Memory B cell (primary cell): ENCODE measurements at regions not wholly inside any gene's neighbourhood (a gene's known extent, or its start where the extent isn't known, plus 50 kb on each side); places are given as distances from the start of the nearest gene placed in this dataset.
A peak's percentile ranks its signal among the peaks of the same experiment; 100 is the strongest.

ENCODE experiments used
- ATAC-seq: fragments of 150-1000 bp; cut with Tn5 transposase; 2 replicates; pipeline ENCODE4 v1.10.0; 2021; ENCODE audit warnings: low read depth, mild to moderate bottlenecking, moderate library complexity
- DNase-seq, 2 donors: peaks; one replicate each; pipeline ENCODE4 v3.0.0; 2022; ENCODE audit warnings: low spot score in 2 of 2
- H3K27ac Mint-ChIP-seq: one replicate; pipeline ENCODE4 v1.8.0; 2022; ENCODE audit warnings: mild to moderate bottlenecking, moderate library complexity, mixed read lengths
- H3K27me3 Mint-ChIP-seq: one replicate; pipeline ENCODE4 v1.8.0; 2022; ENCODE audit warnings: mixed read lengths
- H3K36me3 Mint-ChIP-seq: one replicate; pipeline ENCODE4 v1.8.0; 2022; ENCODE audit warnings: mild to moderate bottlenecking, mixed read lengths
- H3K4me1 Mint-ChIP-seq: one replicate; pipeline ENCODE4 v1.8.0; 2022; ENCODE audit warnings: mixed read lengths
- H3K4me3 Mint-ChIP-seq: one replicate; pipeline ENCODE4 v1.8.0; 2022; ENCODE audit warnings: mild to moderate bottlenecking, moderate library complexity, mixed read lengths
- H3K9me3 Mint-ChIP-seq: one replicate; pipeline ENCODE4 v1.8.0; 2022; ENCODE audit warnings: mixed read lengths

DNA sequence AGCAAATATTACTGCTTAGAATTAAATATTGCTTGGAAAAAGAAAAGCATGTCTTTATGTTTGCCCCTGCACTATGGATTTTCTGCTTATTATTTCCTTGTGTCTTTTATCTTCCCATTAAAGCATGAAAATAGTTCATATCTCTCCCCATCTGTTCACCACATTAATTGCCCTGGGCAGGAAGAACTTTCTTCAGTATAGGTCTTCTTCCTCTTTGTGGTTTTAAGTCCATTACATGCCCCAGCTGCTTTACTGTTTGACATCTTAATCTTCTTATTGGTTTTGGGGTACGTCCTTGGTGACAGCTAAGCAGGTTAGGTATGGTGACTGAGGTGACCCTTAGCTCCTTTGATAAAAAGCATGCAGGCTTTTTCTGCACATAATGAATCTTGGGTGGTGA lies 157.3 kb downstream of the AASDH start:
- Mint-ChIP-seq H3K4me1 (peaks cover 7% of the 10 kb centered on the region), H3K9me3 (peaks cover 5% of the 10 kb centered on the region), H3K27me3 (no peaks in the 10 kb centered on the region), H3K4me3 (no peak overlapping the region), H3K36me3 (no peaks in the 10 kb centered on the region), H3K27ac (peak overlapping the region; percentile 29)
- no peak for ATAC-seq
- DNase-seq = no peak

GRCh38 chr4:56227301-56227835 lies 159.9 kb downstream of the AASDH start:
- H3K27me3 Mint-ChIP-seq = no peaks in the 10 kb centered on the region
- peaks cover 5% of the 10 kb centered on the region for H3K9me3 Mint-ChIP-seq
- DNase-seq (no peak), ATAC-seq (no peak)
- no peak overlapping the region for H3K4me3 Mint-ChIP-seq
- H3K36me3 Mint-ChIP-seq = no peaks in the 10 kb centered on the region
- H3K4me1 Mint-ChIP-seq = peaks cover 7% of the 10 kb centered on the region
- H3K27ac Mint-ChIP-seq = no peak overlapping the region

DNA sequence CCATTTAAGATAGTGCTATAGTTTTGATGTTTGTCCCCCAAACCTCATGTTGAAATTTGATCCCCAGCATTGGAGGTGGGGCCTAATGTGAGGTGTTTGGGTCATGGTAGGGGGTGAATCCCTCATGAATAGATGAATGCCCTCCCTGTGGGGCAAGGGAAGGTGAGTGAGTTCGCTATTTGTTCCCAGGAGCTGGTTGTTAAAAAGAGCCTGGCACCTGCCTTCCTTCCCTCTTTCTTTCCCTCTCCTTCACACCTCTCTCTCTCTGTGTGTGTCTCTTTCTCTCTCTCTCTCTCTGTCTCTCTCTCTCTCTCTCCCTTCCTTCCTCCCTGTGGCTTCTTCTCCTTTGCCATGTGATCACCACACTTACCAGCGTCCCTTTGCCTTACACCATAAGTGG lies 160.7 kb downstream of the AASDH start:
- H3K27ac Mint-ChIP-seq = no peak overlapping the region
- H3K36me3 Mint-ChIP-seq = no peaks in the 10 kb centered on the region
- H3K9me3 Mint-ChIP-seq = peaks cover 5% of the 10 kb centered on the region
- peaks cover 7% of the 10 kb centered on the region for H3K4me1 Mint-ChIP-seq
- no peak for DNase-seq
- no peak overlapping the region for H3K4me3 Mint-ChIP-seq
- no peaks in the 10 kb centered on the region for H3K27me3 Mint-ChIP-seq
- ATAC-seq = no peak

DNA sequence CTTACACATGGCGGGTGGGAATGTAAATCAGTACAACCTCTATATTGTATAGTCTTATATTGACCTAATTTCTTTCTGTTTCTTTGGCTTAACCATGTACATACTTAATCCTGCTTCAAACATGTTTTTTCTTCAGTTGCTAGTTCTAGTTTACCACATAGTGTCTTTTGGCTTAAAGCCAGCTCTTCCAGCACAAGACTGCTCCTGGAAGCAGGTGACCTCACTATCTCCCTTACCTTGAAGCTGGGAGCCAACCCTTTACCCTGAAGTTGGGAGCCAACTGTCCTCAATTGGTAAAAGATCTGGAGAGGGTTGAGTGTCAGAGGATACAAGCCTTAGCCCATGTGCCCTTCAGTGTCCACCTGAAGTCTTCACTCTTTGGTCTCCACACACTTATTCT lies 162.7 kb downstream of the AASDH start:
- H3K27me3 Mint-ChIP-seq = no peaks in the 10 kb centered on the region
- H3K9me3 Mint-ChIP-seq = peaks cover 3% of the 10 kb centered on the region
- DNase-seq (no peak), ATAC-seq (no peak)
- H3K4me1 Mint-ChIP-seq = peaks cover 1% of the 10 kb centered on the region
- no peak overlapping the region for H3K27ac Mint-ChIP-seq
- H3K4me3 Mint-ChIP-seq = no peak overlapping the region
- H3K36me3 Mint-ChIP-seq = no peaks in the 10 kb centered on the region

GRCh38 chr4:56222514-56222913 lies 164.8 kb downstream of the AASDH start:
- H3K27ac Mint-ChIP-seq = no peak overlapping the region
- H3K36me3 Mint-ChIP-seq = no peaks in the 10 kb centered on the region
- H3K4me1 Mint-ChIP-seq = no peaks in the 10 kb centered on the region
- H3K9me3 Mint-ChIP-seq = no peaks in the 10 kb centered on the region
- no peak for DNase-seq
- peaks cover 2% of the 10 kb centered on the region for H3K27me3 Mint-ChIP-seq
- ATAC-seq = no peak
- no peak overlapping the region for H3K4me3 Mint-ChIP-seq

DNA sequence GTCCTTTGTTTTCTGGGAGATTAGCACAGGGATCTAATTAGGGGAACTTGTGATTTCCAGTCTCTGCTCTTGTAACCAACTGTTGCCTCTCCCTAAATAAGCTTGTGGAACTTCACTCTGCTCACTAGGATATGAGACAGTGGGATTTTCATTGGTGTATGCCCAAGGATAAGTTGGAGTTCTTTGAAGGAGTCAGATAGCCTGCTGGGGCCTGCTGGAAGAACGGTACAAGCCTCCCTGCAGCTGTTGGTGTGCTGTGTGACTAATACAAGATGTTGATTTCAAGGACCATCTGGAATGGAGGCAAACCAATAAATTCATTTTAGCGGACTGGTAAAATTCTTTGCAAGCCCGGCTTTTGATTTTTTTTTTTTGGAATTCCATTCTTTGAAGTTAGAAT lies 167.0 kb downstream of the AASDH start:
- DNase-seq = no peak
- H3K4me1 Mint-ChIP-seq = no peaks in the 10 kb centered on the region

DNA sequence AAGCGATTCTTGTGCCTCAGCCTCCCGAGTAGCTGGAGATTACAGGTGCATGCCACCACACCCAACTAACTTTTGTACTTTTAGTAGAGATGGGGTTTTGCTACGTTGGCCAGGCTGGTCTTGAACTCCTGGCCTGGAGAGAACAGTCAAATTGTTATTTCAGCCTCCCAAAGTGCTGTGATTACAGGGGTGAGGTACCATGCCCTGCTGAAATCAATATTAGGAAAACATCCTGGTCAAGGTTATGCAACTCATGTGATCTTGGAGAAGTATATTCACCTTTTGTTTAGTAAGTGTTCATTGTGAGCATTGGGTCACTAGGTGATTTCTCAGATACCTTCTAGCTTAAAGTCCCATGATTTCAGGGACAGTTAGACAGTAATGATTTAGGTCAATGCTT lies 167.8 kb downstream of the AASDH start:
- H3K36me3 Mint-ChIP-seq = no peaks in the 10 kb centered on the region
- H3K27me3 Mint-ChIP-seq = peaks cover 3% of the 10 kb centered on the region
- DNase-seq (no peak), ATAC-seq (no peak)
- H3K27ac Mint-ChIP-seq = no peak overlapping the region
- H3K9me3 Mint-ChIP-seq = no peaks in the 10 kb centered on the region
- no peaks in the 10 kb centered on the region for H3K4me1 Mint-ChIP-seq
- no peak overlapping the region for H3K4me3 Mint-ChIP-seq

More for the DNA sequence above, 167.0 kb downstream of the AASDH start:
- no peak overlapping the region for H3K27ac Mint-ChIP-seq
- no peak overlapping the region for H3K4me3 Mint-ChIP-seq
- H3K27me3 Mint-ChIP-seq = peaks cover 3% of the 10 kb centered on the region
- H3K9me3 Mint-ChIP-seq = no peaks in the 10 kb centered on the region
- ATAC-seq = no peak
- H3K36me3 Mint-ChIP-seq = no peaks in the 10 kb centered on the region

- H3K9me3 Mint-ChIP-seq = no peaks in the 10 kb centered on the region
- no peak overlapping the region for H3K27ac Mint-ChIP-seq
Measured at GRCh38 chr4:56218230-56218895, 168.9 kb downstream of the AASDH start.

DNA sequence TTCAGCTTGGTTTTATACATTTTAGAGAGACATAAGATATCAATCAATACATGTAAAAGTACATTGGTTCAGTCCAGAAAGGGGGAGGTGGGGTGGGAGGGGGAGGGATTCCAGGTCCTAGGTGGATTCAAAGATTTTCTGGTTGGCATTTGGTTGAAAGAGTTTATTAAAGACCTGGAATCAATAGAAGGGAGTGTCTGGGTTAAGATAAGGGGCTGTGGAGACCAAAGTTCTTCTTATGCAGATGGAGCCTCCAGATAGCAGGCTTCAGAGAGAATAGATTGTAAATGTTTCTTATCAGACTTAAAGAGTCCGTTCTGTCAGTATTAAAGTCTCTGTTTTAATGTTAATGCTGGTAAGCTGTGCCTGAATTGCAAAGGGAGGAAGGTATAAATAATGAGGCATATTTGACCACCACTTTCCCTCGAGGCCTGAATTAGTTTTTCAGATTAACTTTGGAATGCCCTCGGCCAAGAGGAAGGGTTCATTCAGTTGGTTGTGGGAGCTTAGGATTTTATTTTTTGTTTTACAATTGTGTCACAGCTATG lies 169.9 kb downstream of the AASDH start:
- Mint-ChIP-seq H3K27me3 (peaks cover 3% of the 10 kb centered on the region), H3K36me3 (no peaks in the 10 kb centered on the region), H3K4me3 (no peak overlapping the region), H3K9me3 (no peaks in the 10 kb centered on the region), H3K27ac (no peak overlapping the region), H3K4me1 (no peaks in the 10 kb centered on the region)
- ATAC-seq (no peak), DNase-seq (no peak)

More at GRCh38 chr4:56218230-56218895, 168.9 kb downstream of the AASDH start:
- Mint-ChIP-seq H3K4me3 (no peak overlapping the region), H3K27me3 (peaks cover 3% of the 10 kb centered on the region), H3K36me3 (no peaks in the 10 kb centered on the region), H3K4me1 (no peaks in the 10 kb centered on the region)
- DNase-seq = no peak
- ATAC-seq = no peak

DNA sequence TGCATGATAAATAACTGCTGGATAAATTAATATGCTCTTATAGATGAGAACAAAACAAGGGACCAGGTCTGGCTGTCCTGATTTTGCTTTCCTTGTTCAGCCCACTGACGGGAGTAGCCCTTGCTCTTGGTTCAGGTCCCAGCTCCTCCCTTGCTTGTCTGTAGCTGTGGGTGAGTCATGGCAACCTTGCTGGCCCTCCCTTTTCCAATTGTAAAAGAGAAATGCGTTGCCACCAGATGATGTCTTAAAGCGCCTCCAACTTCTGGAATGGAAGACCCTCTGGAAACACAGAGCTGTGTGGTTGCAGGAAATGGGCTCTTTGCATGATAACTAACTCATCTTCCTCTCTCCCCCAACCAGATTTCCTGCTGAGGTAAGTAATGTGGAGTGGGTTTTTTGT lies 171.4 kb downstream of the AASDH start:
- ATAC-seq (no peak), DNase-seq (no peak)
- H3K36me3 Mint-ChIP-seq = peaks cover 4% of the 10 kb centered on the region
- no peak overlapping the region for H3K27ac Mint-ChIP-seq
- no peaks in the 10 kb centered on the region for H3K4me1 Mint-ChIP-seq
- no peak overlapping the region for H3K4me3 Mint-ChIP-seq
- peaks cover 5% of the 10 kb centered on the region for H3K27me3 Mint-ChIP-seq
- peaks cover 7% of the 10 kb centered on the region for H3K9me3 Mint-ChIP-seq

- Mint-ChIP-seq H3K36me3 (peaks cover 4% of the 10 kb centered on the region), H3K27me3 (peaks cover 5% of the 10 kb centered on the region), H3K4me3 (no peak overlapping the region), H3K27ac (no peak overlapping the region), H3K4me1 (no peaks in the 10 kb centered on the region), H3K9me3 (peaks cover 9% of the 10 kb centered on the region)
- DNase-seq (no peak), ATAC-seq (no peak)
Measured at GRCh38 chr4:56215141-56215783, 172.0 kb downstream of the AASDH start.

- H3K4me3 Mint-ChIP-seq = no peak overlapping the region
- DNase-seq (no peak), ATAC-seq (no peak)
- no peak overlapping the region for H3K27ac Mint-ChIP-seq
- no peaks in the 10 kb centered on the region for H3K4me1 Mint-ChIP-seq
- H3K36me3 Mint-ChIP-seq = peaks cover 4% of the 10 kb centered on the region
- H3K27me3 Mint-ChIP-seq = peaks cover 5% of the 10 kb centered on the region
- H3K9me3 Mint-ChIP-seq = peaks cover 9% of the 10 kb centered on the region
Measured at GRCh38 chr4:56213543-56213942, 173.7 kb downstream of the AASDH start.

- ATAC-seq (no peak), DNase-seq (no peak)
- H3K36me3 Mint-ChIP-seq = peaks cover 4% of the 10 kb centered on the region
- H3K27me3 Mint-ChIP-seq = peaks cover 4% of the 10 kb centered on the region
- no peaks in the 10 kb centered on the region for H3K4me1 Mint-ChIP-seq
- no peak overlapping the region for H3K4me3 Mint-ChIP-seq
- H3K27ac Mint-ChIP-seq = no peak overlapping the region
- H3K9me3 Mint-ChIP-seq = peaks cover 9% of the 10 kb centered on the region
Measured at GRCh38 chr4:56212774-56213173, 174.5 kb downstream of the AASDH start.

DNA sequence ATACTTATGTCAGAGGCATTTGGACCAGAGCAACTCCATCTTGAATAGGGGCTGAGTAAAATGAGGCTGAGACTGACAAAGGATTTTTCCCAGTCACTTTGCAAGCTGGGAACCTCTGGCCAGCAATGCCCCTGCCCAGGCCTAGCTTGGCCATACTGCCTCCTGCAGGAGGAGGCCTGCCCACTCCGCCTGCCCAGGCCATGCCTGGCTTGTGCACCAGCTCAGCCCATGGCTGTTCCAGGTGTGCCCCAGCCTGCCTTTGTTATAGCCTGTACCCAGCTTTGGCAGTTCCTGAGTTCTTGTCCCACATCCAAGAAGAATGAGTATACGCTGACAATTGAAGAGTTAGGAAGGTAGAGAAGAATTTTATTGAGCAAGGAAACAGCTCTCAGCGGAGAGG lies 176.1 kb downstream of the AASDH start:
- Mint-ChIP-seq H3K27me3 (peaks cover 2% of the 10 kb centered on the region), H3K36me3 (peaks cover 4% of the 10 kb centered on the region), H3K4me3 (no peak overlapping the region), H3K4me1 (no peaks in the 10 kb centered on the region), H3K9me3 (peaks cover 9% of the 10 kb centered on the region), H3K27ac (no peak overlapping the region)
- ATAC-seq = no peak
- DNase-seq = no peak
